Neuronal stem cell (in vitro differentiated cells): ENCODE measurements at regions not wholly inside any gene's neighbourhood (a gene's known extent, or its start where the extent isn't known, plus 50 kb on each side); places are given as distances from the start of the nearest gene placed in this dataset.

ENCODE experiments used
- DNase-seq: peaks from one replicate; pipeline ENCODE4 v3.0.0-alpha.2; 2013; ENCODE audit warnings: low spot score
- H2AFZ ChIP-seq: one replicate; pipeline ENCODE4 v1.6.1; 2013; ENCODE audit warnings: mild to moderate bottlenecking, low read length, inconsistent platforms
- H2AK5ac ChIP-seq: 2 replicates; pipeline ENCODE4 v1.6.1; 2013; ENCODE audit warnings: low read depth, mild to moderate bottlenecking, inconsistent platforms, low read length, moderate library complexity, mixed read lengths
- H2BK120ac ChIP-seq: 2 replicates; pipeline ENCODE4 v1.6.1; 2013; ENCODE audit warnings: low read depth, mild to moderate bottlenecking, inconsistent platforms, low read length, moderate library complexity, mixed read lengths
- H2BK12ac ChIP-seq: one replicate; pipeline ENCODE4 v1.6.1; 2013; ENCODE audit warnings: low read length, inconsistent platforms
- H2BK15ac ChIP-seq: 2 replicates; pipeline ENCODE4 v1.6.1; 2013; ENCODE audit warnings: mild to moderate bottlenecking, low read length, inconsistent platforms, mixed read lengths
- H2BK5ac ChIP-seq: one replicate; pipeline ENCODE4 v1.6.1; 2013; ENCODE audit warnings: inconsistent platforms, mild to moderate bottlenecking, low read length, moderate library complexity
- H3K14ac ChIP-seq: one replicate; pipeline ENCODE4 v1.6.1; 2013; ENCODE audit warnings: low read length, inconsistent platforms
- H3K18ac ChIP-seq: 2 replicates; pipeline ENCODE4 v1.6.1; 2013; ENCODE audit warnings: low read length, inconsistent platforms
- H3K23ac ChIP-seq: 2 replicates; pipeline ENCODE4 v1.6.1; 2013; ENCODE audit warnings: low read depth, mild to moderate bottlenecking, mixed read lengths, low read length, inconsistent platforms; ENCODE audit not compliant: poor library complexity
- H3K27ac ChIP-seq: replicated peaks from 3 replicates; pipeline ENCODE4 v1.5.1; 2013; ENCODE audit warnings: low read length, inconsistent platforms
- H3K27me3 ChIP-seq, 3 experiments: 2 replicates each; pipeline ENCODE4 v1.6.1; 2013; ENCODE audit warnings: low read length in 3 of 3, mild to moderate bottlenecking in 2 of 3, inconsistent platforms in 1 of 3, low read depth in 1 of 3, mixed read lengths in 1 of 3, moderate library complexity in 1 of 3; ENCODE audit not compliant: control insufficient read depth in 3 of 3, insufficient read depth in 3 of 3
- H3K36me3 ChIP-seq, 2 donors: replicated peaks in 1 of 2; 2 replicates each; pipeline ENCODE4 v1.6.1; 2013; ENCODE audit warnings: low read length in 2 of 2; ENCODE audit not compliant: control insufficient read depth in 2 of 2, insufficient read depth in 2 of 2
- H3K4ac ChIP-seq: 2 replicates; pipeline ENCODE4 v1.6.1; 2013; ENCODE audit warnings: inconsistent platforms, mild to moderate bottlenecking, low read length, moderate library complexity
- H3K4me1 ChIP-seq, 2 donors: 1 replicate in 1 of 2; 2 replicates in 1 of 2; pipeline ENCODE4 v1.6.1; 2013; ENCODE audit warnings: low read length in 2 of 2, low read depth in 1 of 2; ENCODE audit not compliant: control insufficient read depth in 2 of 2, insufficient read depth in 1 of 2
- H3K4me2 ChIP-seq: one replicate; pipeline ENCODE4 v1.6.1; 2013; ENCODE audit warnings: mild to moderate bottlenecking, low read length, inconsistent platforms; ENCODE audit not compliant: insufficient read depth, poor library complexity, severe bottlenecking
- H3K4me3 ChIP-seq, 2 donors: 2 replicates each; pipeline ENCODE4 v1.5.1; 2013; ENCODE audit warnings: low read length in 2 of 2, mild to moderate bottlenecking in 2 of 2, inconsistent platforms in 1 of 2, moderate library complexity in 1 of 2
- H3K79me1 ChIP-seq: one replicate; pipeline ENCODE4 v1.6.1; 2013; ENCODE audit warnings: low read depth, mild to moderate bottlenecking, inconsistent platforms, low read length, moderate library complexity
- H3K9ac ChIP-seq: one replicate; pipeline ENCODE4 v1.6.1; 2013; ENCODE audit warnings: mild to moderate bottlenecking, low read depth, low read length, inconsistent platforms; ENCODE audit not compliant: poor library complexity
- H3K9me3 ChIP-seq, 2 donors: replicated peaks in 1 of 2; 2 replicates each; pipeline versions ENCODE3 to v1.6.1; 2013; ENCODE audit warnings: low read length in 2 of 2, mild to moderate bottlenecking in 2 of 2, inconsistent platforms in 1 of 2, low read depth in 1 of 2, mixed read lengths in 1 of 2, moderate library complexity in 1 of 2; ENCODE audit not compliant: control insufficient read depth in 2 of 2, insufficient read depth in 1 of 2
- H4K8ac ChIP-seq: one replicate; pipeline ENCODE4 v1.6.1; 2013; ENCODE audit warnings: low read depth, mild to moderate bottlenecking, inconsistent platforms, low read length, moderate library complexity
- H4K91ac ChIP-seq: one replicate; pipeline ENCODE4 v1.6.1; 2013; ENCODE audit warnings: low read length, low read depth, mild to moderate bottlenecking, inconsistent platforms; ENCODE audit not compliant: poor library complexity
- WGBS, 2 donors: extraction: QIAGEN DNeasy Blood & Tissue Kit; methylation state at CpG; one replicate each; pipeline ENCODE4 v1.1.7; 2013; ENCODE audit warnings: missing lambda C conversion rate in 2 of 2, mixed read lengths in 1 of 2; ENCODE audit not compliant: insufficient read length in 2 of 2, insufficient replicate concordance in 1 of 2; ENCODE audit errors: extremely low coverage in 2 of 2; 5-methylcytosine and 5-hydroxymethylcytosine counted together

DNA sequence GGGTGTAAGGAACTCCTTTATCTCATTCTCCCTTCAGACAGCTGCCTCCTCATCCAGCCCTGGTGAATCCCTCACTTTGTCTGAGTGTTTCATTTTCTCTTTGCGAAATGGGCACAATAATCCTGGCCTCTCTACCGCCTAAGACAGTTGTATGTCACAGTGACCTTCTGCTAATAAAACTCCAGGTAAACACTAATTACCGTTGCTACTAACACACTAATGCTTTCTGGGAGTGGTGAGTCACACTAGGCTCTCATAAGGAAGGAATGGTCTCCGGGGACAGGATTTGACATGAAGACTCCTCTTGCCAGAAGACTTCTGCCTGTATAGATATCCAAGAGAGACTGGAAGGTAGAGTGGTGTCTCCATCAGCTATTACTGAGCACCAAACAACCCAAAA lies 71.7 kb upstream of the SNRK start:
- Histone ChIP-seq H2AK5ac (no peak overlapping the region), H2BK15ac (no peak overlapping the region), H3K9me3 (peaks cover 0 to 3% of the 10 kb centered on the region in 2 donors), H2BK120ac (no peak overlapping the region), H3K36me3 (no peaks in the 10 kb centered on the region), H4K8ac (no peak overlapping the region), H3K27me3 (peaks cover 0 to 7% (median 0%) of the 10 kb centered on the region in 3 experiments), H2BK12ac (no peak overlapping the region), H3K18ac (no peak overlapping the region), H3K9ac (no peak overlapping the region), H3K79me1 (no peaks in the 10 kb centered on the region), H3K4me3 (no peak overlapping the region), H2AFZ (no peak overlapping the region), H3K14ac (no peak overlapping the region), H2BK5ac (no peak overlapping the region), H3K4me1 (no peaks in the 10 kb centered on the region), H3K27ac (no peak overlapping the region), H4K91ac (no peak overlapping the region), H3K4ac (no peak overlapping the region), H3K23ac (no peak overlapping the region), H3K4me2 (no peak overlapping the region)
- no peak for DNase-seq
- WGBS, 2 donors, result no CpG with 5 or more reads among the region's 4 CpGs

DNA sequence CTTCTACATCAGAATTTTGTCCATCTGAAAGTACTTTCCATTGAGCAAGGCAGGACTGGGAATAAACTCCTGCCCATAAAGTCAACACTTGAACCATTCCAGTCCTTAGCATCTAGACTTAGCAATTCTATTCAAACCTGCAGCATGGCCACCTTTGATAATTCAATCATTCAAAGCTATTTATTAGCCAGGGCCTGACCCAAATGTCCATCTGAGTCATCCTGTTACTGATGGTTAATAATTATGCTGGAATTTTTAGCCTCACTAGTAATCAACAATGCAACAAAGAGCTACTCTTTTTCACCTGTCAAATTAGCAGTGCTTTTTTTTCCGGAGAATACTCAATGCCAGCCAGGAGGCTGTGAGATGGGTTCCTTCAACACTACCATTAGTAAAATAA lies 72.7 kb upstream of the SNRK start:
- Histone ChIP-seq H3K14ac (no peak overlapping the region), H3K4me3 (no peak overlapping the region), H4K8ac (no peak overlapping the region), H3K18ac (no peak overlapping the region), H3K27me3 (peaks cover 0 to 7% (median 0%) of the 10 kb centered on the region in 3 experiments), H3K9me3 (peaks cover 0 to 3% of the 10 kb centered on the region in 2 donors), H3K4ac (no peak overlapping the region), H3K36me3 (no peaks in the 10 kb centered on the region), H3K27ac (no peak overlapping the region), H2BK15ac (no peak overlapping the region), H2BK120ac (no peak overlapping the region), H3K79me1 (no peaks in the 10 kb centered on the region), H2BK12ac (no peak overlapping the region), H2AFZ (no peak overlapping the region), H3K4me2 (no peak overlapping the region), H3K4me1 (no peaks in the 10 kb centered on the region), H3K23ac (no peak overlapping the region), H3K9ac (no peak overlapping the region), H4K91ac (no peak overlapping the region), H2BK5ac (no peak overlapping the region), H2AK5ac (no peak overlapping the region)
- no CpG with 5 or more reads among the region's 1 CpG for WGBS, 2 donors
- DNase-seq, result no peak

DNA sequence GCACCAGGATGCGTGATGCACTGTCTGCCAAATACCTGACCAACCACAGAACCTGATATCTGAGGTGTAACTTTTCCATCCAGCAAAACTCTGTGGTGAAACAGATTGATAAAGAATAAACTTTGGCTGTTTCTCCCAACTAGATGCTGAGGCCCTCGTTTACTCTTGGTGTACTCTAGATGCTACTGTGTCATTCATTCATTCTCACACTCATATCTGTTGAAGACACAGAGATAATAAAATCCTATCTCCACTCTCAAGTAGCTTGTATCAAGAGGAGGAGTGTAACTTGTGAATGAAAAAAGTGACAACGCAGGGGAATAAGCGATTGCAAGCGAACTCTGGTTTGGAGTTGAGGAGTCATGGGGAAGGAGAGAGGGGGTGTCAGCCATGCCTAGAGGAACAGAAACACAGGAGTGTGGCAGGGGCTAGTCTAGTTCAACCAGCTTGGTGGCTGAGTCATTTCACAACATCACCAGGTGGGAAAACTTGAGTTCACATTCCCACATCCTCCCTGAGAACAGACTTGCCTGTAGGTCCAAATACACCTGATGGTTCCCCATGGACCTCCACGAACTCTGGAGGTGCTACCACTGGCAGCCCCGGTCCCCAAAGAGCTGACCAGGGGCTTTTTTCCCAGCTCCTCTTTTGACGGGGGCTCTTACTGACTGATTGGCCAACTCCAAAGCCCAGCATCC lies 73.3 kb upstream of the SNRK start:
- H3K4me3 ChIP-seq, result no peak overlapping the region
- H3K27me3 ChIP-seq, result peaks cover 0 to 7% (median 0%) of the 10 kb centered on the region in 3 experiments

DNA sequence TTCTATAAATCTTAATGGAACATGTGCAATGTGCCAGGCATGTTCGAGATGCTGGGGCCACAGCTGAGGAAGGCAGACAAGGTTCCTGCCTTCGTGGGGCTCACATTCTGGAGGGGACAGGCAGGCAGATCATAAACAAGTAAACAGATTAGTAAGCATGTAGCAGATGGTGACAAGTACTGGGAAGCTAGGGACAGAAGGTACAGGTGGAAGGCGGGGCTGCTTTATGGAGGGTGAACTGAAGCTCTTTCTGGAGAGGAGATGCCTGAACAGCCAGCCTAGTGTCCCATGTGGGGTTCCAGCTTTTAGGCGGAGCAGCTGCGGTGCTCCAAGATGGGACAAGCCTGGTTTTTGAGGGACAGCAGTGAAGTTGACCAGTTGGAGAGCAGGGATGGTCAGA lies 74.7 kb upstream of the SNRK start:
- Histone ChIP-seq H3K4me3 (no peak overlapping the region), H4K91ac (no peak overlapping the region)

More for the DNA sequence above, 73.3 kb upstream of the SNRK start:
- H4K8ac ChIP-seq, result no peak overlapping the region
- no peak overlapping the region for H4K91ac ChIP-seq
- H3K23ac ChIP-seq, result no peak overlapping the region
- H2BK12ac ChIP-seq, result no peak overlapping the region
- H3K4me1 ChIP-seq, result no peaks in the 10 kb centered on the region
- peaks cover 0 to 3% of the 10 kb centered on the region in 2 donors for H3K9me3 ChIP-seq
- H3K79me1 ChIP-seq, result no peaks in the 10 kb centered on the region
- no peak overlapping the region for H3K4me2 ChIP-seq
- no peak overlapping the region for H3K4ac ChIP-seq
- no peak overlapping the region for H2BK120ac ChIP-seq
- no peak overlapping the region for H2BK15ac ChIP-seq
- H2AK5ac ChIP-seq, result no peak overlapping the region
- H2AFZ ChIP-seq, result no peak overlapping the region
- no peak overlapping the region for H3K18ac ChIP-seq
- H3K36me3 ChIP-seq, result no peaks in the 10 kb centered on the region
- H3K9ac ChIP-seq, result no peak overlapping the region
- no peak overlapping the region for H3K14ac ChIP-seq
- WGBS, 2 donors, result no CpG with 5 or more reads among the region's 8 CpGs
- H2BK5ac ChIP-seq, result no peak overlapping the region
- H3K27ac ChIP-seq, result no peak overlapping the region
- DNase-seq, result no peak

More for the DNA sequence above, 74.7 kb upstream of the SNRK start:
- no peaks in the 10 kb centered on the region for H3K9me3 ChIP-seq
- no peak overlapping the region for H3K4me2 ChIP-seq
- H2BK15ac ChIP-seq, result no peak overlapping the region
- H2AFZ ChIP-seq, result no peak overlapping the region
- H4K8ac ChIP-seq, result no peak overlapping the region
- no peak overlapping the region for H3K23ac ChIP-seq
- H3K4ac ChIP-seq, result no peak overlapping the region
- H3K4me1 ChIP-seq, result no peaks in the 10 kb centered on the region
- H3K18ac ChIP-seq, result no peak overlapping the region
- H3K14ac ChIP-seq, result no peak overlapping the region
- H3K9ac ChIP-seq, result no peak overlapping the region
- H2BK12ac ChIP-seq, result no peak overlapping the region
- peaks cover 0 to 7% (median 0%) of the 10 kb centered on the region in 3 experiments for H3K27me3 ChIP-seq
- no CpG with 5 or more reads among the region's 5 CpGs for WGBS, 2 donors
- no peaks in the 10 kb centered on the region for H3K36me3 ChIP-seq
- H3K79me1 ChIP-seq, result no peaks in the 10 kb centered on the region
- H2AK5ac ChIP-seq, result no peak overlapping the region
- H2BK5ac ChIP-seq, result no peak overlapping the region
- H2BK120ac ChIP-seq, result no peak overlapping the region
- DNase-seq, result no peak
- no peak overlapping the region for H3K27ac ChIP-seq
